ENCODE measurements at regions not wholly inside any gene's neighbourhood (a gene's known extent, or its start where the extent isn't known, plus 50 kb on each side); places are given as distances from the start of the nearest gene placed in this dataset.

DNA sequence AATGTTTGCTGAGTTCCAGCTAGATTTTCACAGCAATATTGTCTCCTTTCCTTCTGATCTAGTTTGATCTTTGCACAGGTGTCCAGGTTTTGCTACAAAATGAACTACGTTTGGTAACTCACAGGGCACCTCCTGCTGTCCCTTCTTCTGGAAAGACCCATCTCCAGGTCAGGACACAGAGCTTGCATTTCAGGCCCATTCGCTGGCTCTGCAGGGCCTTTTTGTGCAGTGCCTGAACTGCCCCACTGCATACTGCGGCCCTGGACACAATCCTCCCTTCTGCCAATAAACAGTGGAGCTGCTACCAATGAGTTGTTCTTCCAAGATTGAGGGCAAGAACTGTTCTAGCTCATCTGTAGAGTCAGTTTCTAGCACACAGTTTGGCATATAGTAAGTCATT lies 50.7 kb upstream of the BDH1 start:
- peaks cover under 1 to 1% of the 10 kb centered on the region in 2 donors for H3K4me1 ChIP-seq (replicated peaks in 1 of 2)
- H3K9me3 ChIP-seq (replicated peaks in 1 of 3): no peaks in the 10 kb centered on the region
- no peak for DNase-seq
- 86 to 96% (median 95%) methylated on average over 3 of the region's 3 CpGs for WGBS, 4 donors
- intact Hi-C loops (cut with DNase I): no loop called here
- no peak overlapping the region for H3K4me3 ChIP-seq
- TF ChIP-seq POLR2A (IDR thresholded peaks at IDR 0.05): no peak
- TF ChIP-seq CTCF (IDR thresholded peaks at IDR 0.05): no peak
- no peak overlapping the region for H3K27ac ChIP-seq
- peaks cover 0 to 36% of the 10 kb centered on the region in 2 donors for H3K36me3 ChIP-seq (replicated peaks in 1 of 2)
- no peaks in the 10 kb centered on the region for H3K27me3 ChIP-seq
